DMS53 treated with DMSO at 0.1 percent for 48 hours (cell line): ENCODE measurements at regions not wholly inside any gene's neighbourhood (a gene's known extent, or its start where the extent isn't known, plus 50 kb on each side); places are given as distances from the start of the nearest gene placed in this dataset.

ENCODE experiments used
- DNase-seq: peaks from one replicate; lab custom pipeline; 2025; ENCODE audit not compliant: unreplicated experiment; lab: John Stamatoyannopoulos, UW

DNA sequence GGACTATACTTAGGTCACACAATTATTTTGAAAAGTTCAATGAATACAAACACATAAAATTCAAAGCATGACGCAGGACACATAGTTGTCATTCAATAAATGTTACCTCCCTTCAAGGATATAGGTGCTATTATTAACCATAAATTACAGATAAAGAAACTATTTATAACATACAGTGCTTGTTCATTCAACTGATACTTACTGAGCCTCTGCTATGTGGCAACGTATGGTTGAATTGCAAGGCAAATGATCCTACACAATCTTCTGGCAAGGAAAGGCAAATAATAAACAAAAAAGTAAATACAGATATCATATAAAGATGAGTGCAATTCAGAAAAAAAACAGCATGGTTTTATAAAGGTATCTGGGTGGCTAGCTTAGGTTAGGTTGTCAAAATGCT, 614.7 kb downstream of the LTN1 start:
- no peak for DNase-seq

DNA sequence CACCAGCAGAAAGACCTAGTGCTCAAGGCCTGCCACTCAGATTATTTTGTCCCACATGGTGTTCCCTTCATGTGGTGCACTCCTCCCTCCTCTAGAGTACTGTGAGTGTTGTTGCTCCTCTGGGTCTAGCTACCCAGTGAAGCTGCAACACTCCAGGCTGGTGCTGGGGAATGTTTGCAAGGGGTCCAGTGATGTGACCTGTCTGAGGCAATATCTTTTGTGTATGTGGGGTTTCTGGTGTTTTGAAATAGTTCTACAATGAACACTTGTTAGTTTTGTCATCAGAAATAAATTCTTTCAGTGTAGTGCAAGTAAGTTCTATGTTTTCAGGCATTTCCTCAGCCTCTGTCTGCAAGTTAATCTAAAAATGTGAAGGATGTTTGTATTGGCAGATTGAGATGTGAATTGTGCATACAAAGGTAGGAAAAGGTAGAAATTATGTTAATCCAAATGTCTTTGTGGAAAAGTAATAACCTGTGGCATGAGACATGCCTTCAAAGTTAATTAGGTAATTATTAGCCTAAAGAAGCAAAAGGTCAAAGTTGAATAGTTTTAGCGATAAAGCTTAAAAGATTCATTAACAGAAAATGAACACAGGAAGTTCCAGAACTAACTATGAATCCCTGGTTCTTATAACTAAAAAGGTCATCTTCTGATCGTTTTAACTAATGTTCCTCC, 616.8 kb downstream of the LTN1 start:
- no peak for DNase-seq

DNA sequence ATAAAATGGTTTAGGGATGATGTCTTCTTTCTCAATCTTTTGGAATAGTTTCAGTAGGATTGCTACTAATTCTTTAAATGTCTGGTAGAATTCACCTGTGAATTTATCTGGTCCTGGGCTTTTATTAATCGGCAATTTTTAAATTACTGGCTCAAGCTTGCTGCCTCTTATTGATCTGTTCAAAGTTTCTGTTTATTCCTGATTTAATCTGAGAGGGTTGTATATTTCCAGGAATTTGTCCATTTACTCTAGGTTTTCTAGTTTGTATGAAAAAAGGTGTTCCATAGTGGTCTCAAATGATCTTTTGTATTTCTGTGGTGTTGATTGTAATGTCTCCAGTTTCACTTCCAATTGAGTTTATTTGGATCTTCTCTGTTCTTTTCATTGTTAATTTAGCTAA, 617.8 kb downstream of the LTN1 start:
- DNase-seq: no peak

DNA sequence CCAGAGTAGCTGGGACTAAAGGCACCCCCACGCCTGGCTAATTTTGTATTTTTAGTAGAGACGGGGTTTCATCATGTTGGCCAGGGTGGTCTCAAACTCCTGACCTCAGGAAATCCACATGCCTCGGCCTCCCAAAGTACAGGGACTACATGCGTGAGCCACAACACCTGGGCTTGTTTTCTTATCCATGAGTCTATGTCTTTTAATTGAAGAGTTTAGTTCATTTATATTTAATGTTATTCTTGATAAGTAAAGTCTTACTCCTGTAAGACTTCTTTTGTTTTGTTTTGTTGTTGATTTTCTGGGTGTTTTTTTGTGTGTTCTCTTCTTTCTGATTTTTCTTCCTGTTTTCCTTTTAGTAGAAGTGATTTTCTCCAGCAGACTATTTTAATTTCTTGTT, 621.0 kb downstream of the LTN1 start:
- no peak for DNase-seq

DNA sequence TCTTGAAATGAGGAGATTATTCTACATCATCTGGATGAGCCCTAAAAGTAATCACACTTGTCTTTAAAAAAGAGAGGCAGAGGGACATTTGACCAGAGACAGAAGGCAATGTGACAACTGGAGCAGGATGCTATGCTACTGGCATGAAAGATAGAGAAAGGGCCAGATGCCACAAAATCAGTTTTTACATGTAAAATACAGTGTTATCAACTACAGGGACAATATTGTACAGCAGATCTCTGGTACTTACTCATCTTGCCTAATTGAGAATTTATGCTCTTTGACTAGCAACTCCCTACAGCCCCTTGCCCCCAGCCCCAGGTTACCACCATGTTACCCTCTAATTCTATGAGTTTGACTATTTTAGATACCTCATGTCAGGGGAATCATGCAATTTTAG, 633.4 kb downstream of the LTN1 start:
- no peak for DNase-seq

DNA sequence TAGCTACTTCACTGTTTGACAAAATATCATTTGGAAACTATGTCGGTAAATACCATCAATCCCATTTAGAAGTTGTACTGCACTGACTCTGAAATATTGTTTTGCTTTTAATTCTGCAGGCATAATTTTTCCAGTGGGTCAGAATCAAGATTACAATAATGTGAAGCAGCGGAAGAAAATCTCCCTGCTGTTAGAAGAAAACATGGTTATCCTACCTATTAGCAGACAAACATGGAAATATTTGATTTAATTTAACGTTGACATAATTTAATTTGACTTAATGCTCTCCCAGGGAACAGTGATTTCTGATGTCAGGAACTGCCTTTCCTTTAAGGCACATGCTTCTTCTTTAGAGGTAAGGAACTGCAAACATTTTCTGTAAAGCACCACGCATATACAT, 634.0 kb downstream of the LTN1 start:
- no peak for DNase-seq

DNA sequence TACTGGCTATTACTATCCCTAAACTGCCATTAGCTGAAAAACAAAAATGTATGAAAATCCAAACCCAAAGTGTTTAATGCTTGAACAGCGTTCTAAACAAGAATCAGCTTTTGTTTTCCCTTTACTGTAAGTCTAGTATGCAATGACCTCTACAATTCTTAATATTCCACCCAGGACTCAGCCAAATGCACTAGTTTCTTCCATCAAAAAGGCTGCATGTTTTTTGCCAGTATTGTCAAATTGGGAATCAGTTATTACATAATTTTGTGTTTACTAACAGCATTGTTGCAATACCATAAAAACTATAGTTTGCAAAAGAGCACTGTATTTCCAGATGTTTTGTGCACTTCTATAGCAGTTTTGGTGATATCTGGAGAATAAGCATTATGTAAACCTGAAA, 634.5 kb downstream of the LTN1 start:
- no peak for DNase-seq

DNA sequence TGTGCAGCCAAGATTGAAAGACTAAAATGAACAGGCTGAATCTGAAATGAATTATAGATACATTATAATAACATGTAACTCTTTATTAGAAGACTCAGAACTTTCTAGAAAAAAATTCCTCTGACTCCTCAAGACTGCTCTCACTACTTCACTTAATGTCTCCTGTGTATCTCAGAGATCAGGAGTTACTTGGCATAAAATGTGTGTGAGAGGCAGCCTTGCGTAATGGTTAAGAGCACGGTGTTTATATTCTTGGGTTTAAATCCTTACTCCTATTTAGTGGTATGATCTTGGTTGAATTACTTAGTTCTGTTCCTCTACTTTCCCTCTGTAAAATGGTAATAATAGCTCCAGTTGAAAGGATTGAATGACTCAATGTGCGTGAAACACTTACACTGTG, 634.9 kb downstream of the LTN1 start:
- DNase-seq: no peak

DNA sequence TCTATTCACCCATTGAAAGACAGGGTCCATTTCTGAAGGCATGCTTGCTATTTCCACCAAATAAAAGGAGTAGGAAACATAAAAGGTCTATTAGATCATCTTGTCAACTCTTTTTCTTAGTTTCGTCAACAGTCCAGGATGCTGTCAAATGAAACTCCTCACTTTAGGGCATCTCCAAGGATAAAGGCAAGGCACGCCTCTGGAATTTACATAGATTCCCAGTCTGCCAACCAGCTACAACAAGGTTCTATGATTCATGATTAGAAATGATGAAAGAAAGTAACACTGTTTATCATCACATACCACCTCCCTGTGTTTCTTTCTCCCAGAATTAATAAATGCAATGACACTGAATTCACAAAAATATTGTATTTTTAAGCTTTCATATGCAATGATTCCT, 636.3 kb downstream of the LTN1 start:
- DNase-seq: no peak

DNA sequence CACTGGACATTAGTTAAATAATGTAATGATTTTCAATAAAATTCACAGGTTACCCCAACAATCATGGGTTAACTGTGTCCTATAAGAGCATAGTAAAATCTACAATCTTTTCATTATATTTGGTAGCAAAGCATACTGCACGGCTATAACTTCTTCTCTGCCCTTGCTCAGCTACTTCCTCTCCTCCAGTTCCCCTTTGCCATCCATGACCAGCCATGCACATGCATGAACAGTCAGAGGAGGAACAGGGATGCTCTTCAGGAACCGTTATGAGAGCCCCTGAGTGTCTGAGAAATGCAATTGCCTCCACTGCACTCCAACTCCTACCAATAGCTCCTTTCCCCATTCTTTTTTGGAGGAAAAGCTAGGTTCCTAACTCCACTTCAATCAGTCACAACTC, 646.7 kb downstream of the LTN1 start:
- no peak for DNase-seq

DNA sequence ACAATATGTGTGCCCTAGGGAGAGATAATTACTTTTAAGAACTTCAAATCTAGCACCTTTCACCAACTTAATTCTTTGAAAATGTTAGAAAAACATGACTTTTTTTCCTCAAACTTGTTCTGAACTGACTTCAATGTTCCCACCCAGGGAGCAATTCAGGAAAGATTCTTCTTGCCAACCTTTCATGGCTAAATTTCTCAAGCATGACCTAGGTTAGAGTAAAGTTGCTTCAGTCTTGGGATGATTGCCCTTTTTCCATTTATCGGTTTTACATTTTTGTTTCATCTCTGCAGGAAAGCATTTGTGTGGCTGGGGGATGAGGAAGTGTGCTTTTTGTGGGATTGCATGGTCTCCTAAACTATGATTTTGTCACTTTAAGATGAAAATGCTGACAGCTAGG, 647.7 kb downstream of the LTN1 start:
- no peak for DNase-seq

DNA sequence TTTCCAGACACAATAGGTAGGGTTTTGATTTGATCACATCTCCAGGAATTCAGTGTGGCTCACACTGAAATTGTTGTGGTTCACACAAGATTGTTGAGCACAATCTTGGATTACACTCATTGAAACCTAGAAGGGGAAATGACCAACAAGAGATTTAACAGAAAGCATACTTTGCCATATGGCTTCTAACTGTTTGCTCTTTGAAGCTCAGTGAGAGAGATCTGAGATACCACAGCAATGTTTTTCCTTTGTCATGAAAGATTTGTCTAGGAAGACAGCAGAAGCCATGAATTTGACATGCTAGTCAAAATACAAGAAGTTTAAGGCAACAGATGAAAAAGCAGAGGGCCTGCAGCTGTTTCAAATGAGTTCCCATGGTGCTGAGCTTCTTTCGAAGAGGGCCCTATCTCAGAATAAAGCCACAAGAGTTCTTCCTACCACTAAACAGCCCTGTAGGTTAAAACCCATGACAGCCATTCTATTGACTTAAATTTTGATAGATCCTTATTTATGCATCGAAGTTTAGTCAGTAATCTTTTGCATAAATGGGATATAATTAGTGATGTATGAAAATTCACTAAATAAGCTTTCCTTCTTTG, 650.4 kb downstream of the LTN1 start:
- DNase-seq: no peak

DNA sequence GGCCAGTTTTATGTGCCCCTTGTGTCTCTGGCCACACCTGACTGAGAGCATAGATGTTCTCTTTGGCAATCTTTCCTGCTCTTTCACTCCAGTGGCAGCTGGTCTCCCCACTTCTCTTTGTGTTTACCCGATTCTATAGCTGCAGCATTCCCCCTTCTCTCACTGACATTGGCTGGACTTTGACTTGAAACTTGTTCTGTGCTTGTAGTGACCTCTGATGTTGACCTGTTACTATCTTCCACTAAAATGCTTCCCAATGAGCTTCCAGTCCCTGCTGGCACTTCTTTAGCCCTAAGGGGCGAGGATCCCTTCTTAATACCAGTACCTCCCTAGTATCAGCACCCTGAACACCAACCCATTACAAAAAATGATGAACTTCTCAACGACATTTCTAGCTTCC, 653.3 kb downstream of the LTN1 start:
- no peak for DNase-seq

DNA sequence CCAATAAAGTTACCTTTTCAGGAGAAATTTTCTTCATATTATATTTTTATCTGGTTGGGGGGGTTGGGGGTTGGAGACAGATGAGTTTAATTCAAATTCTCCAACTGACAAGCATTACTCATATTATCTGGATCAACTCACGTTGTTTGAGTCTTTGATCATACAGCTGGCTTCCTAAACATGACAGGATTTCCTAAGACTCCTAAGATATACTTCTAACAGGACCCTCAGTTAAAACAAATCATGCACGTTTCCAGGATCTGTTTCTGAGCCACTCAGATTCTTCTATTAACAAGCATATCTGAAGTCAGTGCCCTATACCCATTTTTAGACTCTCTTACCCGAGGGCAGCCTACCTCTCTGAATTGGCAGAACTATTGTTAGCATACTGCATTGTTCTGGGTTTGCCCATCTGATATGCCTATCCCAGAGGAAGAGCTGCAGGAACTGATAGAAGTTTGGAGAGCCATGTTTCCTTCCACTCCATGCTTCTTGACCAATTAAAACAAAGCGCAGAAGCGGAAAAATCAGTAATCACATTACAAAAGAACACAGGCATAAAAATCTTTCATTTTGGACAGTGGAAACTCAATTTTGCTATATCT, 653.9 kb downstream of the LTN1 start:
- DNase-seq: no peak

DNA sequence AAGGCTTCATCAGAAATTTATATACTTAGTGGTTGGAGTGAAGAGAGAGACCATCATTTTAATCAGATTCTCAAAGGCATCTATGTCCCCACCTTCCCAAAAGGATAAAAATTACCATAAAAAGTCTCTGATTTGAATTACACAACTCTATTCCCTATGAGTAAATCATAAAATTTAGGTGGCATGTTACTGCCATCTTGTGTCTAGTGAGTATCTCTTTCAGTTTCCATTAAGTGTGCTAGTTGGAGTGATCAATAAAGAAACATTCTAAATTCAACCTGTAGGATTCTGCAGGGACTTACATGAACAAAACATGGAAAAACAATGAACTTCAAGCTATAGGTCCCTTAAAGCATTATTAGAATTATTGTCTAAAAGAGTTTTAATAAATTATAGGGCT, 655.4 kb downstream of the LTN1 start:
- no peak for DNase-seq

DNA sequence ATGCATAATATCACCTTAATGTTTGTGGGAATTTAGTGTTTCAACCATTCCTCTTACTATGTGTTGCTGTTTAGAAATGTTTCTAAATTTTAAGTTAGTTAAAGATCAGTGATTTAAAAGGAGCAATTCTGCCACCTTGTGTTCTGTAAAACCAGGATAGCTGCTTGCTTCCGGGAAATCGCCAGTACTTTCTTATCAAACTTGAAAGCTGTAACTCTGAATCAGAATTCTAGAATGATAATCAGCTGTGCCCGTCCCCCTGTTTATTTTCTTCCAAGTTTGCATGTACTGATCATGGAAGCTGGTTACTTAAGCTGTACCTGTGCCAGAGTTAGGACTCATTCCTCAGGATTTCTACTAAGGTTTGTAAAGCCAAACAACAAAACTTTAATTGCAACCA, 656.4 kb downstream of the LTN1 start:
- no peak for DNase-seq

DNA sequence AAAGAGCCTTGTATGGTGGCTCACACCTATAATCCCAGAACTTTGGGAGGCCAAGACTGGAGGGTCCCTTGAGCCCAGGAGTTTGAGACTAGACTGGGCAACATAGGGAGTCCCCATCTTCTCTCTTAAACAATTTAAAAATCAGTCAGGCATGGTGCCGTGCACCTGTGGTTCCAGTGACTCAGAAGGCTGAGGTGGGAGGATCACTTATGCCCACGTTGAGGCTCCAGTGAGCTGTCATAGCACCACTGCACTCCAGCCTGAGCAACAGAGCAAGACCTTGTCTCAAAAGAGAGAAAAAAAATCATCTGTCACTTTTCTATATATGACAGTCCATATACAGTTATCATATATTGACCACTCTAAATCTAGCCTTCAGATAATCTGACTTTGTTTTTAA, 658.3 kb downstream of the LTN1 start:
- no peak for DNase-seq

DNA sequence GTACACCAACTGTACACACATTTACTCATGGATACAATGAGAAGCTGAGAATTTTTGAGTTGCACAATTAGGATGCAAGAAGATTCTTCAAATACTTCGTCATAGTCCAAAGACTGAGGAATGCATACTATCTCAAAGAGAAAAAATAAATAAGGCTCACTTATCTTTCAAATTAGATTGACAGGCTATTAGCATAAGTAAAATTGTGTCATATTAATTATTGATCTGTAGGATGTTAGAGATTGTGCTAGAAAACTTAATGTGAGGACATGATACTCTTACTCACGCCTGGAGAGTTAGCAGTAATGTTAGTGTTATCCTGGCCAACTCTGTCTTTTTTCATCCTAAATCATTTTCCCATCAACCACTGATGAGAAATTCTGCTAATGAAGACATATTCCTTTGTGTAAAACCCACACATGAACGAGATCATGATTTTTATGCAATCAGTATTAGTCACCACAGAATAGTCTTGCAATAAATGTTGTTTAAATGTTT, 659.0 kb downstream of the LTN1 start:
- no peak for DNase-seq

DNA sequence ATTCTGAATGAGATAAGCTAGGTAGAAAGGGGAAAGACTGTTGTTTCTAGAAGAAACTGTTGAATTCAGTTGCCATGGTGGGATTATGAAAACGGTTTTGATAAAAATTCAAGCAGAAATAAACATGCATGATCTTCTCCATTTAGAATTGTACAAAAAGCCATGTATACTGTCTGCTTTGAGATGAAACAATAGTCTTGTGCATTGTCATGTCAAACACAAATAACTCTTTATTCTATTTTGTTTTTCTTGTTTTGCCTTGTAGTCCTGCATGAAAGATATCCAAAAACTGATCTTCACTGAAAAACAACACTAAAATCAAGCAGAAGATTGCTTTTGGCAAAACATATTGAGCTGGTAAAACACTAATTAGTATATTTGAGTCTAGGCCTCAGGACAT, 659.9 kb downstream of the LTN1 start:
- no peak for DNase-seq

DNA sequence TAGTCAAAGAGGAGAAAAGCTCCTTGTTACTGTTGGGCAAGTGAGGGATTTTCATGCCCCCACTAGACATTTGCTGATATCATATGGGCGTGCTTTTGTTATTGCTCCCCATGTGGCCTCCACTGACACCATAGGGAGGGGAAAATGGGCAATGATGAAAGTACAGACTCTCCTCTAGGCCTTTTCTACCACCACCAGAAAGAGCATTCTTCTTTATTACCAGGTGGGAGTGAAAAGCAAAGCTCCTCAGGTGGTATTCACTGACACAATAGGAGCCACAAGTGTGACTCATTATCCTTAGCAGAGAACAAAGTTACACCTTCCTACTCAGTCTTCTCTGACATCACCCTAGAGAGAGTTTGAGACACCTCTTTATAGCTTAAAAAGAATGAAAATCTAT, 667.1 kb downstream of the LTN1 start:
- DNase-seq: no peak

DNA sequence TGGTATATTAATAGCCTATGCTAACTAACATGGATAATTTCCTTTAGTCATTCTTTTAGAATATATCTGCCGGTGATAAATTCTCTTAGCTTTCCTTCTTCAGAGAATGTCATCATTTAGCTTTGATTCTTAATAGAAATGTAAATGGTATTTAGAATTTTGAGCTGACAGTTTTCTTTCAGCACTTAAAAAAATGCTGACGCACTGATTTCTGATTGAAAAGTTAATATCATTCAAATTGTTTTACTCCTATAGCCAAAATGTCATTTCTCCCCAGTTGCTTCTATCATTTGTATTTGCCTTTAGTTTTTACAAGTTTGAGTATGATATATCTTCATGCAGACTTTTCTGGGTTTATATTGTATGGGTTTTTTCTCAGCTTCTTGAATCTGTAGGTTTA, 668.0 kb downstream of the LTN1 start:
- no peak for DNase-seq

DNA sequence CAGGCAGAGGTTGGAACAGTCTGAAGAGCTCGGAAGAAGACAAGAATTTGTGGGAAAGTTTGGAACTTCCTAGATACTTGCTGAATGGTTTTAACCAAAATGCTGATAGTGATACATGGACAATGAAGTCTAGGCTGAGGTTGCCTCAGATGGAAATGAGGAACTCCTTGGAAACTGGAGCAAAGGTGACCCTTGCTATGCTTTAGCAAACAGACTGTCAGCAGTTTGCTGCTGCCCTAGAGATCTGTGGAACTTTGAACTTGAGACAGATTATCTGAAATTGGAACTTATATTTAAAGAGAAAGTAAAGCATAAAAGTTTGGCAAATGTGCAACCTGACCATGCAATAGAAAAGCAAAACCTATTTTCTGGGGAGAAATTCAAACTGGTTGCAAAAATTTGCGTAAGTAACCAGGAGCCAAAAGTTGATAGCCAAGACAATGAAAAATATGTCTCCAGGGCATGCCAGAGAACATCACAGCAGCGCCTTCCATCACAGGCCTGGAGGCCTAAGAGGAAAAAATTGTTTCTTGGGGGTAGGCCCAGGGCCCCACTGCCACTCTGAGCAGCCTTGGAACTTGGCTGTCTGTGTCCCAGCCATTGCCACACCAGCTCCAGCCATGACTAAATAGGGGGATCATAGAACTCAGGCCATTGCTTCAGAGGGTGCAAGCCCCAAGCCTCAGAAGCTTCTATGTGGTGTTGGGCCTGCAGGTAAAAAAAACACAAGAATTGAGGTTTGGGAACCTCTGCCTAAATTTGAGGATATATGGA, 675.3 kb downstream of the LTN1 start:
- DNase-seq: no peak
